ENCODE measurements at regions not wholly inside any gene's neighbourhood (a gene's known extent, or its start where the extent isn't known, plus 50 kb on each side); places are given as distances from the start of the nearest gene placed in this dataset.

- H3K4me1 ChIP-seq: no peaks in the 10 kb centered on the region
- no peaks in the 10 kb centered on the region for H3K27me3 ChIP-seq
- intact Hi-C loops (cut with DNase I): no loop called here
- no peak for DNase-seq (ENCODE audit: extremely low spot score in 2 of 2)
- H3K4me3 ChIP-seq: no peak overlapping the region
- H3K27ac ChIP-seq: no peak overlapping the region
- no peak for TF ChIP-seq CTCF (IDR thresholded peaks at IDR 0.05)
- no peak for TF ChIP-seq POLR2A (IDR thresholded peaks at IDR 0.05)
- no peak for TF ChIP-seq POLR2AphosphoS5 (IDR thresholded peaks at IDR 0.05; ENCODE audit: insufficient read depth in 1 of 2, low read depth in 1 of 2)
- H3K36me3 ChIP-seq: no peaks in the 10 kb centered on the region
- H3K9me3 ChIP-seq: no peaks in the 10 kb centered on the region
Measured at GRCh38 chr2:173762864-173763263, 202.3 kb downstream of the SP3 start.

- Histone ChIP-seq H3K27ac (no peak overlapping the region), H3K4me1 (no peaks in the 10 kb centered on the region), H3K36me3 (no peaks in the 10 kb centered on the region), H3K27me3 (no peaks in the 10 kb centered on the region), H3K9me3 (no peaks in the 10 kb centered on the region), H3K4me3 (no peak overlapping the region)
- intact Hi-C loops (cut with DNase I): no loop called here
- no peak for TF ChIP-seq POLR2AphosphoS5 (IDR thresholded peaks at IDR 0.05; ENCODE audit: insufficient read depth in 1 of 2, low read depth in 1 of 2)
- DNase-seq (ENCODE audit: extremely low spot score in 2 of 2): no peak
Measured at GRCh38 chr2:173763641-173764040, 201.5 kb downstream of the SP3 start.

- H3K4me3 ChIP-seq: no peak overlapping the region
- no peaks in the 10 kb centered on the region for H3K4me1 ChIP-seq
- TF ChIP-seq POLR2A (IDR thresholded peaks at IDR 0.05) (no peak), POLR2AphosphoS5 (IDR thresholded peaks at IDR 0.05; ENCODE audit: insufficient read depth in 1 of 2, low read depth in 1 of 2) (no peak), CTCF (IDR thresholded peaks at IDR 0.05) (no peak)
- no peaks in the 10 kb centered on the region for H3K9me3 ChIP-seq
- no peak for DNase-seq (ENCODE audit: extremely low spot score in 2 of 2)
- no peaks in the 10 kb centered on the region for H3K27me3 ChIP-seq
- intact Hi-C loops (cut with DNase I): no loop called here
- no peak overlapping the region for H3K27ac ChIP-seq
- no peaks in the 10 kb centered on the region for H3K36me3 ChIP-seq
Measured at GRCh38 chr2:173764094-173764493, 201.1 kb downstream of the SP3 start.

GRCh38 chr2:173766537-173767289, 198.5 kb downstream of the SP3 start:
- H3K4me1 ChIP-seq: no peaks in the 10 kb centered on the region
- no peaks in the 10 kb centered on the region for H3K36me3 ChIP-seq
- no peak for TF ChIP-seq CTCF (IDR thresholded peaks at IDR 0.05)
- TF ChIP-seq POLR2AphosphoS5 (IDR thresholded peaks at IDR 0.05; ENCODE audit: insufficient read depth in 1 of 2, low read depth in 1 of 2): no peak
- no peak for TF ChIP-seq POLR2A (IDR thresholded peaks at IDR 0.05)
- no peak overlapping the region for H3K4me3 ChIP-seq
- no peaks in the 10 kb centered on the region for H3K9me3 ChIP-seq
- intact Hi-C loops (cut with DNase I): no loop called here
- H3K27ac ChIP-seq: no peak overlapping the region
- H3K27me3 ChIP-seq: no peaks in the 10 kb centered on the region
- no peak for DNase-seq (ENCODE audit: extremely low spot score in 2 of 2)

- H3K27me3 ChIP-seq: no peaks in the 10 kb centered on the region
- intact Hi-C loops (cut with DNase I): no loop called here
- no peak overlapping the region for H3K4me3 ChIP-seq
- peak in 1 of 2 donors; percentile 4 for DNase-seq (ENCODE audit: extremely low spot score in 2 of 2)
- no peaks in the 10 kb centered on the region for H3K36me3 ChIP-seq
- TF ChIP-seq POLR2AphosphoS5 (IDR thresholded peaks at IDR 0.05; ENCODE audit: insufficient read depth in 1 of 2, low read depth in 1 of 2) (no peak), POLR2A (IDR thresholded peaks at IDR 0.05) (no peak), CTCF (IDR thresholded peaks at IDR 0.05) (no peak)
- H3K27ac ChIP-seq: no peak overlapping the region
- no peaks in the 10 kb centered on the region for H3K9me3 ChIP-seq
- H3K4me1 ChIP-seq: no peaks in the 10 kb centered on the region
Measured at GRCh38 chr2:173770947-173771678, 194.1 kb downstream of the SP3 start.

Measured in vagina (tissue), 2 donors.